ENCODE measurements at regions not wholly inside any gene's neighbourhood (a gene's known extent, or its start where the extent isn't known, plus 50 kb on each side); places are given as distances from the start of the nearest gene placed in this dataset.

DNA sequence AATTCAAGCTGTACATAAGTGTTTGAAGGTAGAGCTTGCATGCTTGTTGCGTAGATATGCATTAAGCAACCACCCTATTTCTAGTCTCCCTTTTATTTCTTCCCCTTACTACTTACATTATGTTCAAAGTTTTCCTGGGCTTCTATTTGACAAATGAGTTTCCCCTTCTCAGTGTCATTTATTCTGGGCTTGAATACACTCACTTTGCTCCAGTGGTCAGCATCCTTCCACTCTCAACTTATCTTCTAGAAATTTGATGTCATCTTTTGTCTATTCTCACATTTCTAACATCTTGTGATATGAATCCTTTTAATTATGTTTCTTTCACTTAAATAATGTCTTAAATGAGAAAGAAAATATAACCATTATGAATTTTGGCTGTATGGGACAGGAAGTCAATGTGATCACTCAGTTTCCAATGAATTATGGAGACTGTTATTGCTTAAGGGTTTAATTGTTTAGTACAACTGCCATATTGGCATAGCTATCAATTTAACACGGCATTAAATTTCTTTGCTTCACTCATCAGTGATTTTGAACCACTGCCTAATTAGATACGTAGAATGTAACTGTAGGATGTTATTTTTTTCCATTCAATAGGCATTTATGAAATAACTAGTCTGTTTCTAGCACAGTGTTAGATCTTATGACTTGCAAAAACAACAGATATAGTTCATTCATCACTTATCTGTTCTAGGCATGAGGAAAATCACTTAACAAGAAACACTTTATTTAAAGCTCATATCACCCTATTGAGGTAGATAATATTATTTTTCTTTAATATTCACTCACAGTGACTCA is 105.5 kb upstream of the CDH12 start:
- H3K4me2 ChIP-seq (ENCODE audit: low read depth, low read length, poor library complexity, severe bottlenecking) = no peak overlapping the region
- no peaks in the 10 kb centered on the region for H3K27me3 ChIP-seq (ENCODE audit: low read length)
- no peaks in the 10 kb centered on the region for H4K20me1 ChIP-seq (ENCODE audit: low read depth, low read length)
- no peaks in the 10 kb centered on the region for H3K79me2 ChIP-seq (ENCODE audit: insufficient read depth, low read length)
- no peaks in the 10 kb centered on the region for H3K9me3 ChIP-seq (ENCODE audit: insufficient read depth, low read length)
- no peaks in the 10 kb centered on the region for H3K36me3 ChIP-seq (ENCODE audit: low read length)
- H3K4me3 ChIP-seq (ENCODE audit: insufficient read depth, low read length, poor library complexity, severe bottlenecking) = no peak overlapping the region
- H3F3A ChIP-seq (ENCODE audit: insufficient read depth) = no peaks in the 10 kb centered on the region
- H3K27ac ChIP-seq (ENCODE audit: low read depth, low read length) = no peak overlapping the region
- H3K9me2 ChIP-seq (replicated peaks; ENCODE audit: insufficient read depth, low read length) = no peaks in the 10 kb centered on the region
- H2AFZ ChIP-seq (ENCODE audit: low read depth, low read length, severe bottlenecking) = no peak overlapping the region
- H3K9ac ChIP-seq (ENCODE audit: low read length) = no peak overlapping the region
- no peak for TF ChIP-seq EZH2phosphoT487 (conservative IDR thresholded peaks at IDR 0.05; ENCODE audit: low read length)
- TF ChIP-seq, protein P1, sequence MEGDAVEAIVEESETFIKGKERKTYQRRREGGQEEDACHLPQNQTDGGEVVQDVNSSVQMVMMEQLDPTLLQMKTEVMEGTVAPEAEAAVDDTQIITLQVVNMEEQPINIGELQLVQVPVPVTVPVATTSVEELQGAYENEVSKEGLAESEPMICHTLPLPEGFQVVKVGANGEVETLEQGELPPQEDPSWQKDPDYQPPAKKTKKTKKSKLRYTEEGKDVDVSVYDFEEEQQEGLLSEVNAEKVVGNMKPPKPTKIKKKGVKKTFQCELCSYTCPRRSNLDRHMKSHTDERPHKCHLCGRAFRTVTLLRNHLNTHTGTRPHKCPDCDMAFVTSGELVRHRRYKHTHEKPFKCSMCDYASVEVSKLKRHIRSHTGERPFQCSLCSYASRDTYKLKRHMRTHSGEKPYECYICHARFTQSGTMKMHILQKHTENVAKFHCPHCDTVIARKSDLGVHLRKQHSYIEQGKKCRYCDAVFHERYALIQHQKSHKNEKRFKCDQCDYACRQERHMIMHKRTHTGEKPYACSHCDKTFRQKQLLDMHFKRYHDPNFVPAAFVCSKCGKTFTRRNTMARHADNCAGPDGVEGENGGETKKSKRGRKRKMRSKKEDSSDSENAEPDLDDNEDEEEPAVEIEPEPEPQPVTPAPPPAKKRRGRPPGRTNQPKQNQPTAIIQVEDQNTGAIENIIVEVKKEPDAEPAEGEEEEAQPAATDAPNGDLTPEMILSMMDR (IDR thresholded peaks at IDR 0.05; ENCODE audit: insufficient read depth, low read length, poor library complexity, severe bottlenecking) = no peak

DNA sequence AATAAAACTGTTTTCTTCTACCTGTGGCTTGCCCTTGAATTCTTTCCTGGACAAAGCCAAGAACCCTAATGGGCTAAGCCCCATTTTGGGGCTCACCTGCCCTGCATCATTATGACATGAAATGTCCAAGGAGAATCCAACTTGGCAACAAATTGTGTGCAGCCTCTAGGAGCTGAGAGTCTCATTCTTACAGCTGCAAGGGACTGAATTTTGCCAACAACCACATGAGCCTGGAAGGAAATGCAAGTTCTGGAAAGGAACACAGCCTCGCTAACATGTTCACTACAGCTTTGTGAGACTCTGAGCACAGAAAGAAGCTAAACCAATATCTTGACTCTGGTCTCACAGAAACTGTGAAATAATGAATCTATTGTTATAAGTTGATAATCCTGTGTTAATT is 94.8 kb upstream of the CDH12 start:
- Histone ChIP-seq H2AFZ (ENCODE audit: low read depth, low read length, severe bottlenecking) (no peak overlapping the region), H3K9ac (ENCODE audit: low read length) (no peak overlapping the region), H3K9me2 (replicated peaks; ENCODE audit: insufficient read depth, low read length) (no peaks in the 10 kb centered on the region), H3K27ac (ENCODE audit: low read depth, low read length) (no peak overlapping the region), H4K20me1 (ENCODE audit: low read depth, low read length) (no peaks in the 10 kb centered on the region), H3K9me3 (ENCODE audit: insufficient read depth, low read length) (0 out of 2 replicates have a peak, but pooled peaks cover 5% of the 10 kb centered on the region), H3K27me3 (ENCODE audit: low read length) (no peaks in the 10 kb centered on the region), H3F3A (ENCODE audit: insufficient read depth) (no peaks in the 10 kb centered on the region), H3K36me3 (ENCODE audit: low read length) (no peaks in the 10 kb centered on the region), H3K4me3 (ENCODE audit: insufficient read depth, low read length, poor library complexity, severe bottlenecking) (no peak overlapping the region), H3K4me2 (ENCODE audit: low read depth, low read length, poor library complexity, severe bottlenecking) (no peak overlapping the region), H3K79me2 (ENCODE audit: insufficient read depth, low read length) (no peaks in the 10 kb centered on the region)
- no peak for TF ChIP-seq EZH2phosphoT487 (conservative IDR thresholded peaks at IDR 0.05; ENCODE audit: low read length)
- TF ChIP-seq, protein P1 (IDR thresholded peaks at IDR 0.05; ENCODE audit: insufficient read depth, low read length, poor library complexity, severe bottlenecking) = no peak

- TF ChIP-seq EZH2phosphoT487 (conservative IDR thresholded peaks at IDR 0.05; ENCODE audit: low read length) = no peak
- TF ChIP-seq, protein P1 (IDR thresholded peaks at IDR 0.05; ENCODE audit: insufficient read depth, low read length, poor library complexity, severe bottlenecking) = no peak
- H3K9me3 ChIP-seq (ENCODE audit: insufficient read depth, low read length) = 0 out of 2 replicates have a peak, but pooled peaks cover 3% of the 10 kb centered on the region
- H3K9me2 ChIP-seq (replicated peaks; ENCODE audit: insufficient read depth, low read length) = no peaks in the 10 kb centered on the region
- no peaks in the 10 kb centered on the region for H3F3A ChIP-seq (ENCODE audit: insufficient read depth)
- H3K79me2 ChIP-seq (ENCODE audit: insufficient read depth, low read length) = no peaks in the 10 kb centered on the region
- H3K27ac ChIP-seq (ENCODE audit: low read depth, low read length) = no peak overlapping the region
- H4K20me1 ChIP-seq (ENCODE audit: low read depth, low read length) = no peaks in the 10 kb centered on the region
- H2AFZ ChIP-seq (ENCODE audit: low read depth, low read length, severe bottlenecking) = no peak overlapping the region
- no peak overlapping the region for H3K9ac ChIP-seq (ENCODE audit: low read length)
- H3K4me2 ChIP-seq (ENCODE audit: low read depth, low read length, poor library complexity, severe bottlenecking) = no peak overlapping the region
- no peaks in the 10 kb centered on the region for H3K36me3 ChIP-seq (ENCODE audit: low read length)
- no peaks in the 10 kb centered on the region for H3K27me3 ChIP-seq (ENCODE audit: low read length)
- no peak overlapping the region for H3K4me3 ChIP-seq (ENCODE audit: insufficient read depth, low read length, poor library complexity, severe bottlenecking)
These were observed 85.2 kb upstream of the CDH12 start for GRCh38 chr5:22938362-22938761.

Data from SU-DHL-6 (cell line).